HEK293T (cell line): ENCODE measurements at regions not wholly inside any gene's neighbourhood (a gene's known extent, or its start where the extent isn't known, plus 50 kb on each side); places are given as distances from the start of the nearest gene placed in this dataset.

Experiments
- CTCF ChIA-PET: fragments of 350-600 bp; formaldehyde crosslinking; extraction: SDS; loops from one replicate; lab custom pipeline; 2021; ENCODE audit warnings: antibody characterized with exemption, inconsistent platforms; lab: Yijun Ruan, JAX
- POLR2A ChIA-PET: fragments of 350-600 bp; formaldehyde crosslinking; extraction: SDS; loops from one replicate; lab custom pipeline; 2020; ENCODE audit warnings: antibody characterized with exemption, inconsistent platforms; lab: Yijun Ruan, JAX
- DNase-seq: peaks from one replicate; pipeline ENCODE4 v3.0.0; 2012; ENCODE audit warnings: mixed read lengths; ENCODE audit errors: extremely low spot score
- ARNT ChIP-seq: fragments of 450-650 bp; IDR thresholded peaks from 2 replicates; pipeline ENCODE4 v1.6.1; 2017; ENCODE audit warnings: mild to moderate bottlenecking
- BHLHE40 ChIP-seq: fragments of 450-650 bp; IDR thresholded peaks from 2 replicates; pipeline ENCODE4 v1.6.1; 2016; ENCODE audit warnings: mild to moderate bottlenecking, moderate library complexity, borderline replicate concordance
- CTBP1 ChIP-seq: fragments of 450-650 bp; IDR thresholded peaks from 2 replicates; pipeline ENCODE4 v1.6.1; 2016; ENCODE audit warnings: borderline replicate concordance
- ELF4 ChIP-seq: fragments of 450-650 bp; IDR thresholded peaks from 2 replicates; pipeline ENCODE4 v1.6.1; 2017; ENCODE audit warnings: antibody characterized with exemption
- FOXA1 ChIP-seq: fragments of 450-650 bp; IDR thresholded peaks from 2 replicates; pipeline ENCODE4 v1.6.1; 2016; ENCODE audit warnings: mild to moderate bottlenecking
- FOXK2 ChIP-seq: fragments of 450-650 bp; IDR thresholded peaks from 2 replicates; pipeline ENCODE4 v1.6.1; 2016; ENCODE audit warnings: mild to moderate bottlenecking
- FOXM1 ChIP-seq: fragments of 450-650 bp; IDR thresholded peaks from 2 replicates; pipeline ENCODE4 v1.6.1; 2017; ENCODE audit warnings: mild to moderate bottlenecking, borderline replicate concordance
- HDGF ChIP-seq: fragments of 450-650 bp; IDR thresholded peaks from 2 replicates; pipeline ENCODE4 v1.6.1; 2017; ENCODE audit warnings: antibody characterized with exemption, borderline replicate concordance
- L3MBTL2 ChIP-seq: fragments of 450-650 bp; conservative IDR thresholded peaks from 2 replicates; pipeline ENCODE4 v1.6.1; 2016; ENCODE audit warnings: mild to moderate bottlenecking
- LEF1 ChIP-seq: fragments of 450-650 bp; IDR thresholded peaks from 2 replicates; pipeline ENCODE4 v1.6.1; 2017; ENCODE audit warnings: mild to moderate bottlenecking, borderline replicate concordance
- NFRKB ChIP-seq: fragments of 450-650 bp; IDR thresholded peaks from 2 replicates; pipeline ENCODE4 v1.6.1; 2016; ENCODE audit warnings: mild to moderate bottlenecking, moderate library complexity
- PKNOX1 ChIP-seq: fragments of 450-650 bp; IDR thresholded peaks from 2 replicates; pipeline ENCODE4 v1.6.1; 2016
- SP1 ChIP-seq: fragments of 450-650 bp; IDR thresholded peaks from 2 replicates; pipeline ENCODE4 v1.6.1; 2017
- SUZ12 ChIP-seq: fragments of 450-650 bp; IDR thresholded peaks from 2 replicates; pipeline ENCODE4 v1.6.1; 2016; ENCODE audit warnings: mild to moderate bottlenecking
- TARDBP ChIP-seq: fragments of 450-650 bp; IDR thresholded peaks from 2 replicates; pipeline ENCODE4 v1.6.1; 2016
- ZNF384 ChIP-seq: fragments of 450-650 bp; IDR thresholded peaks from 2 replicates; pipeline ENCODE4 v1.6.1; 2016

- no peak for DNase-seq
- POLR2A ChIA-PET: no interaction called here
- CTCF ChIA-PET: no interaction called here
- no peak for TF ChIP-seq CTBP1
- no peak for TF ChIP-seq FOXK2
- TF ChIP-seq FOXA1: no peak
- TF ChIP-seq BHLHE40: no peak
- no peak for TF ChIP-seq L3MBTL2
- TF ChIP-seq FOXM1: no peak
- no peak for TF ChIP-seq PKNOX1
These were observed 87.3 kb upstream of the INSIG1 start for GRCh38 chr7:155210356-155210755.

GRCh38 chr7:155211173-155211572 is 86.5 kb upstream of the INSIG1 start:
- no peak for DNase-seq
- ChIA-PET CTCF (no interaction called here), POLR2A (no interaction called here)
- TF ChIP-seq HDGF: no peak
- no peak for TF ChIP-seq TARDBP
- TF ChIP-seq L3MBTL2: no peak
- no peak for TF ChIP-seq PKNOX1
- no peak for TF ChIP-seq LEF1
- TF ChIP-seq CTBP1: no peak
- no peak for TF ChIP-seq FOXK2
- TF ChIP-seq NFRKB: no peak
- no peak for TF ChIP-seq ZNF384
- TF ChIP-seq FOXM1: no peak
- TF ChIP-seq FOXA1: no peak
- TF ChIP-seq SUZ12: no peak
- no peak for TF ChIP-seq BHLHE40

GRCh38 chr7:155211761-155212160 is 85.9 kb upstream of the INSIG1 start:
- ChIA-PET POLR2A (interaction anchor here (0.6 to 1.3 kb wide), 3 partner anchors 9 to 86 kb away, joined by 3 read pairs; partner anchors contain the start of gene INSIG1), CTCF (interaction anchor here (1.0 to 1.3 kb wide), 2 partner anchors 26 to 133 kb away, joined by 3 read pairs; no protein-coding TSS in a partner anchor)
- DNase-seq: no peak
- TF ChIP-seq SP1: no peak

GRCh38 chr7:155212301-155213015 is 85.2 kb upstream of the INSIG1 start:
- TF ChIP-seq SP1: no peak
- no peak for TF ChIP-seq SUZ12
- no peak for TF ChIP-seq LEF1
- TF ChIP-seq FOXA1: no peak
- TF ChIP-seq TARDBP: no peak
- no peak for TF ChIP-seq CTBP1
- TF ChIP-seq ARNT: no peak
- POLR2A ChIA-PET: interaction anchor here (0.6 to 1.3 kb wide), 3 partner anchors 8 to 85 kb away, joined by 3 read pairs; partner anchors contain the start of gene INSIG1
- CTCF ChIA-PET: interaction anchor here (0.6 to 1.3 kb wide), 3 partner anchors 15 to 133 kb away, joined by 3 read pairs; no protein-coding TSS in a partner anchor
- no peak for DNase-seq

GRCh38 chr7:155213385-155213784 is 84.3 kb upstream of the INSIG1 start:
- TF ChIP-seq FOXM1: no peak
- no peak for TF ChIP-seq NFRKB
- no peak for TF ChIP-seq FOXA1
- TF ChIP-seq FOXK2: no peak
- TF ChIP-seq SUZ12: no peak
- CTCF ChIA-PET: no interaction called here
- no peak for DNase-seq
- POLR2A ChIA-PET: interaction anchor here (5.4 kb wide), 1 partner anchor 8 kb away, joined by 33 read pairs; no protein-coding TSS in a partner anchor

- no peak for DNase-seq
- ChIA-PET CTCF (interaction anchor here (0.6 to 1.4 kb wide), 2 partner anchors 9 to 40 kb away, joined by 4 to 5 read pairs; no protein-coding TSS in a partner anchor), POLR2A (interaction anchor here (1.3 to 5.4 kb wide), 4 partner anchors 8 to 83 kb away, joined by 5 to 33 read pairs (median 6); partner anchors contain the start of gene INSIG1)
- TF ChIP-seq BHLHE40 (no peak), ELF4 (no peak), PKNOX1 (no peak), LEF1 (no peak), HDGF (no peak), FOXK2 (no peak), NFRKB (no peak), L3MBTL2 (no peak), SP1 (no peak), SUZ12 (no peak), FOXM1 (no peak), ZNF384 (no peak), FOXA1 (no peak), CTBP1 (no peak), TARDBP (no peak), ARNT (no peak)
These were observed 83.5 kb upstream of the INSIG1 start for GRCh38 chr7:155213955-155214740.
